ENCODE measurements at regions not wholly inside any gene's neighbourhood (a gene's known extent, or its start where the extent isn't known, plus 50 kb on each side); places are given as distances from the start of the nearest gene placed in this dataset.

DNA sequence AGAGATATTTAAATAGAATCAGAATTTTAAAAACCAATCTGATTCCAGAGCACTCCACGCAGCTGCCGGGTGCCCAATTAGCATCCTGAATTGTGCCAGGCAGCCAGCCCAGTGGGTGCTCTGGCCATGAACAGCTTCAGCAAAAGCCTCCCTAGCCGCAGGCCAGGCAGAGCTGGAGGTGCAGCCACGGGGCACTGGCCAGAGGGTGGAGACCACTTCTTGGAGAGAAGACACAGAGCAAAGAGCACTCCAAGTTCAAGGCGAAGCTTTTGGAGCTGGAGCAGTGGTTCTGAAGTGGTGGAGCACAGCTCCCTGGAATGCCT lies 475.6 kb upstream of the PROK2 start:
- Mint-ChIP-seq H3K27me3 (ENCODE audit: low read depth) (peaks cover 5% of the 10 kb centered on the region), H3K9me3 (no peaks in the 10 kb centered on the region), H3K4me3 (no peak overlapping the region), H3K27ac (no peak overlapping the region), H3K4me1 (peaks cover 24 to 26% of the 10 kb centered on the region in 2 experiments), H3K36me3 (ENCODE audit: insufficient read depth in 1 of 3, low read depth in 3 of 3) (no peaks in the 10 kb centered on the region)
- Histone ChIP-seq H3K4me1 (ENCODE audit: insufficient read depth, low read length) (peaks cover 5% of the 10 kb centered on the region; the same call in 1 of the 2 replicates), H2BK5ac (ENCODE audit: insufficient read length, low read length) (no peak overlapping the region), H4K20me1 (ENCODE audit: control insufficient read depth, insufficient read depth, insufficient read length) (no peaks in the 10 kb centered on the region), H3K23me2 (ENCODE audit: insufficient read length, low read depth, low read length, poor library complexity, severe bottlenecking) (no peaks in the 10 kb centered on the region), H2BK120ac (ENCODE audit: low read depth, low read length, poor library complexity, severe bottlenecking) (no peak overlapping the region), H3T11ph (ENCODE audit: low read length) (no peak overlapping the region), H4K5ac (ENCODE audit: insufficient read length, low read depth, low read length) (no peak overlapping the region), H2AK5ac (ENCODE audit: insufficient read length, low read length) (no peak overlapping the region), H3K4me2 (ENCODE audit: insufficient read depth, insufficient read length, low read length) (no peak overlapping the region), H3K27me3 (ENCODE audit: insufficient read depth, low read length) (no peaks in the 10 kb centered on the region), H3K9ac (ENCODE audit: extremely low read depth, insufficient read length, low read length) (no peak overlapping the region), H2BK15ac (ENCODE audit: low read depth, low read length) (no peak overlapping the region), H3K14ac (ENCODE audit: insufficient read depth, low read length) (no peak overlapping the region), H3K23ac (ENCODE audit: insufficient read length, low read depth, low read length) (no peak overlapping the region), H3K56ac (ENCODE audit: insufficient read length, low read depth, low read length) (no peak overlapping the region), H3K27ac (ENCODE audit: insufficient read length, low read depth, low read length) (no peak overlapping the region), H2BK20ac (ENCODE audit: low read depth, low read length, poor library complexity, severe bottlenecking) (no peak overlapping the region), H4K8ac (replicated peaks; ENCODE audit: insufficient read length, low read depth, low read length) (no peak overlapping the region), H3K4ac (ENCODE audit: low read depth, low read length) (no peak overlapping the region), H4K91ac (ENCODE audit: insufficient read length, low read depth, low read length) (no peak overlapping the region), H2AFZ (ENCODE audit: low read length) (no peak overlapping the region), H2BK12ac (ENCODE audit: insufficient read length, low read depth, low read length) (no peak overlapping the region), H3K79me1 (ENCODE audit: insufficient read depth, low read depth, low read length, poor library complexity, severe bottlenecking) (no peaks in the 10 kb centered on the region), H3K18ac (ENCODE audit: insufficient read length, low read depth, low read length) (no peak overlapping the region), H3K79me2 (ENCODE audit: insufficient read depth, low read length) (no peaks in the 10 kb centered on the region), H3K9me3 (ENCODE audit: control insufficient read depth, low read depth, low read length) (no peaks in the 10 kb centered on the region)
- no CpG with 5 or more reads among the region's 5 CpGs for WGBS (ENCODE audit: extremely low coverage, insufficient read length, low lambda C conversion rate)
- DNase-seq: no peak
- TF ChIP-seq, protein P1, sequence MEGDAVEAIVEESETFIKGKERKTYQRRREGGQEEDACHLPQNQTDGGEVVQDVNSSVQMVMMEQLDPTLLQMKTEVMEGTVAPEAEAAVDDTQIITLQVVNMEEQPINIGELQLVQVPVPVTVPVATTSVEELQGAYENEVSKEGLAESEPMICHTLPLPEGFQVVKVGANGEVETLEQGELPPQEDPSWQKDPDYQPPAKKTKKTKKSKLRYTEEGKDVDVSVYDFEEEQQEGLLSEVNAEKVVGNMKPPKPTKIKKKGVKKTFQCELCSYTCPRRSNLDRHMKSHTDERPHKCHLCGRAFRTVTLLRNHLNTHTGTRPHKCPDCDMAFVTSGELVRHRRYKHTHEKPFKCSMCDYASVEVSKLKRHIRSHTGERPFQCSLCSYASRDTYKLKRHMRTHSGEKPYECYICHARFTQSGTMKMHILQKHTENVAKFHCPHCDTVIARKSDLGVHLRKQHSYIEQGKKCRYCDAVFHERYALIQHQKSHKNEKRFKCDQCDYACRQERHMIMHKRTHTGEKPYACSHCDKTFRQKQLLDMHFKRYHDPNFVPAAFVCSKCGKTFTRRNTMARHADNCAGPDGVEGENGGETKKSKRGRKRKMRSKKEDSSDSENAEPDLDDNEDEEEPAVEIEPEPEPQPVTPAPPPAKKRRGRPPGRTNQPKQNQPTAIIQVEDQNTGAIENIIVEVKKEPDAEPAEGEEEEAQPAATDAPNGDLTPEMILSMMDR (conservative IDR thresholded peaks at IDR 0.05): no peak

Data from H9 (cell line).